IMR-90 (cell line): ENCODE measurements at regions not wholly inside any gene's neighbourhood (a gene's known extent, or its start where the extent isn't known, plus 50 kb on each side); places are given as distances from the start of the nearest gene placed in this dataset.

Experiments
- ATAC-seq: fragments of 200-7000 bp; cut with Tn5 transposase; 2 replicates; pipeline ENCODE4 v1.9.1; 2020; ENCODE audit warnings: low read depth, mild to moderate bottlenecking, moderate library complexity
- BruUV-seq: library from RNA; stranded (reverse); fragments of 400-500 nt; replicated peaks from 2 replicates; lab custom pipeline; 2021; lab: Mats Ljungman, UMichigan
- CTCF ChIA-PET: fragments of 300-600 bp; formaldehyde crosslinking; extraction: SDS; loops from one replicate; lab custom pipeline; 2021; ENCODE audit warnings: antibody characterized with exemption; lab: Yijun Ruan, JAX
- POLR2A ChIA-PET: fragments of 300-600 bp; sonication (Branson Sonifier 250); formaldehyde crosslinking; loops from one replicate; lab custom pipeline; 2022; ENCODE audit warnings: antibody characterized with exemption; ENCODE audit not compliant: unreplicated experiment; lab: Charles Lee
- DNase-seq: peaks from one replicate; pipeline ENCODE4 v3.0.0; 2013
- H2AFZ ChIP-seq: replicated peaks from 2 replicates; pipeline ENCODE3; 2013; ENCODE audit warnings: low read length, mild to moderate bottlenecking; ENCODE audit not compliant: poor library complexity
- H2AK5ac ChIP-seq: 2 replicates; pipeline ENCODE4 v1.6.1; 2013; ENCODE audit warnings: low read depth, low read length, inconsistent platforms
- H2AK9ac ChIP-seq: replicated peaks from 2 replicates; pipeline ENCODE3; 2013; ENCODE audit warnings: mild to moderate bottlenecking, low read depth, low read length, moderate library complexity; ENCODE audit not compliant: poor library complexity
- H2BK120ac ChIP-seq: 2 replicates; pipeline ENCODE4 v1.6.1; 2013; ENCODE audit warnings: low read depth, low read length, inconsistent platforms
- H2BK15ac ChIP-seq: 3 replicates; pipeline ENCODE4 v1.6.1; 2013; ENCODE audit warnings: low read depth, low read length, inconsistent platforms
- H2BK20ac ChIP-seq: 2 replicates; pipeline ENCODE4 v1.6.1; 2013; ENCODE audit warnings: low read depth, mild to moderate bottlenecking, inconsistent platforms, low read length, moderate library complexity
- H2BK5ac ChIP-seq: 2 replicates; pipeline ENCODE4 v1.6.1; 2013; ENCODE audit warnings: mild to moderate bottlenecking, low read depth, low read length, inconsistent platforms; ENCODE audit not compliant: poor library complexity, severe bottlenecking
- H3K14ac ChIP-seq: replicated peaks from 2 replicates; pipeline ENCODE4 v1.6.1; 2013; ENCODE audit warnings: low read depth, low read length, inconsistent platforms
- H3K18ac ChIP-seq: 2 replicates; pipeline ENCODE4 v1.6.1; 2013; ENCODE audit warnings: low read depth, low read length, control low read depth
- H3K23ac ChIP-seq: 2 replicates; pipeline ENCODE4 v1.6.1; 2013; ENCODE audit warnings: low read depth, low read length, inconsistent platforms
- H3K27ac ChIP-seq: 2 replicates; pipeline ENCODE4 v1.5.1; 2013; ENCODE audit warnings: mild to moderate bottlenecking, control low read depth, low read length; ENCODE audit not compliant: insufficient read depth
- H3K27me3 ChIP-seq: 2 replicates; pipeline ENCODE4 v1.6.1; 2013; ENCODE audit warnings: low read length; ENCODE audit not compliant: control insufficient read depth, insufficient read depth
- H3K36me3 ChIP-seq: 2 replicates; pipeline ENCODE4 v1.6.1; 2013; ENCODE audit warnings: low read length, mixed read lengths; ENCODE audit not compliant: control insufficient read depth, insufficient read depth
- H3K4ac ChIP-seq: 2 replicates; pipeline ENCODE4 v1.6.1; 2013; ENCODE audit warnings: low read depth, low read length, inconsistent platforms
- H3K4me1 ChIP-seq: 2 replicates; pipeline ENCODE4 v1.6.1; 2013; ENCODE audit warnings: low read length, mixed read lengths; ENCODE audit not compliant: control insufficient read depth, insufficient read depth
- H3K4me2 ChIP-seq: 2 replicates; pipeline ENCODE4 v1.6.1; 2013; ENCODE audit warnings: low read depth, mild to moderate bottlenecking, control low read depth, low read length, moderate library complexity
- H3K4me3 ChIP-seq: 2 replicates; pipeline ENCODE4 v1.5.1; 2013; ENCODE audit warnings: low read depth, mild to moderate bottlenecking, control low read depth, low read length, moderate library complexity; ENCODE audit not compliant: insufficient read depth
- H3K56ac ChIP-seq: 2 replicates; pipeline ENCODE4 v1.6.1; 2013; ENCODE audit warnings: low read length, inconsistent platforms; ENCODE audit not compliant: insufficient read depth; ENCODE audit errors: extremely low read depth
- H3K79me1 ChIP-seq, 2 experiments: 2 replicates each; pipeline ENCODE4 v1.6.1; 2013; ENCODE audit warnings: low read length in 2 of 2, inconsistent platforms in 1 of 2, low read depth in 1 of 2
- H3K9ac ChIP-seq: 2 replicates; pipeline ENCODE4 v1.6.1; 2013; ENCODE audit warnings: low read depth, low read length, control low read depth
- H3K9me1 ChIP-seq: 2 replicates; pipeline ENCODE4 v1.6.1; 2013; ENCODE audit warnings: low read length, inconsistent platforms; ENCODE audit not compliant: insufficient read depth
- H3K9me3 ChIP-seq: 2 replicates; pipeline ENCODE4 v1.6.1; 2013; ENCODE audit warnings: low read length; ENCODE audit not compliant: control insufficient read depth, insufficient read depth
- H4K20me1 ChIP-seq: 2 replicates; pipeline ENCODE4 v1.6.1; 2013; ENCODE audit warnings: low read length, inconsistent platforms; ENCODE audit not compliant: insufficient read depth
- H4K5ac ChIP-seq: 2 replicates; pipeline ENCODE4 v1.6.1; 2013; ENCODE audit warnings: mild to moderate bottlenecking, low read depth, low read length, control low read depth
- H4K8ac ChIP-seq, 2 experiments: 2 replicates each; pipeline ENCODE4 v1.6.1; 2013; ENCODE audit warnings: low read depth in 2 of 2, low read length in 2 of 2, control low read depth in 1 of 2, inconsistent platforms in 1 of 2
- H4K91ac ChIP-seq: 2 replicates; pipeline ENCODE4 v1.6.1; 2013; ENCODE audit warnings: low read depth, low read length, inconsistent platforms; ENCODE audit not compliant: insufficient read depth
- NFE2L2 ChIP-seq: fragments of 150-350 bp; IDR thresholded peaks from 2 replicates; pipeline ENCODE4 v1.6.1; 2016; ENCODE audit warnings: low read depth, mild to moderate bottlenecking, low read length
- POLR2A ChIP-seq: IDR thresholded peaks from 2 replicates; pipeline ENCODE4 v1.6.1; 2012; ENCODE audit warnings: mild to moderate bottlenecking, low read depth, low read length
- RFX5 ChIP-seq: IDR thresholded peaks from 2 replicates; pipeline ENCODE4 v1.8.0; 2012; ENCODE audit warnings: low read depth, mild to moderate bottlenecking, low read length, moderate library complexity
- WGBS, 2 experiments: methylation state at CpG; one replicate each; pipeline versions ENCODE4 v1.1.5 to v1.1.7; 2013; ENCODE audit warnings: missing lambda C conversion rate in 2 of 2; ENCODE audit not compliant: insufficient read length in 1 of 2; ENCODE audit errors: extremely low coverage in 2 of 2; 5-methylcytosine and 5-hydroxymethylcytosine counted together
- dilution Hi-C: fragments of 300-500 bp; cut with HindIII; formaldehyde crosslinking; loops from one replicate; pipeline ENCODE4 v1.14.3; 2018; ENCODE audit warnings: low sequenced_read_pairs; ENCODE audit not compliant: unreplicated experiment
- in situ Hi-C: fragments of 300-500 bp; cut with MboI; formaldehyde crosslinking; loops from 3 replicates; pipeline ENCODE4 v1.14.3; 2019; ENCODE audit warnings: low sequenced_read_pairs, inconsistent platforms, mixed read lengths
- intact Hi-C: fragments of 100-400 bp; cut with micrococcal nuclease; formaldehyde crosslinking; loops from 2 replicates; pipeline ENCODE4 v1.10.0; 2022
- TF ChIP-seq, protein P1 (sequence below): conservative IDR thresholded peaks from 2 replicates; pipeline ENCODE4 v1.5.1; 2012; ENCODE audit warnings: mild to moderate bottlenecking, low read depth, low read length, improper control_type of control experiment

DNA sequence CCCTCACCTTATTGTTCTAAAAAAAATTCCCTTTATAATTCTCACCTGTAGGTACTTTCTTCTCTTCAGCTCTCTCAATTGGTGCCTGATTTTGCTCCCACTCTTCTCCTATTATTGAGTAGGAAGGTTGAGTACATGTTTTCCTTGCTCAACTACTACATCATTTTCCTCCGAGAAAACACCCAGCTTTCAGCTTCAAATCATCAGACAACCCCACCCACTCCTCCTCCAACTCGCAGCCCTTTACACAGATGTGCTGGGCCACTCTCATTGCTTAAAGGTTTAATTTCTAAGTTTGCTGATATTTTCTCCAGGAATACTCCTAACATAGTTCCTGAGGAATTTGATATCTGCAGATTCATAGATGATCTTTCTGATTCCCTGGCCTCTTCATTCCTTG is 734.4 kb upstream of the ZEB2 start:
- H3K9ac ChIP-seq = no peak overlapping the region
- H4K91ac ChIP-seq = no peak overlapping the region
- H3K79me1 ChIP-seq = no peaks in the 10 kb centered on the region
- H3K9me3 ChIP-seq = no peaks in the 10 kb centered on the region
- no peak for ATAC-seq
- no peak overlapping the region for H3K14ac ChIP-seq
- H3K27ac ChIP-seq = no peak overlapping the region
- in situ Hi-C loops (no loop called here), intact Hi-C loops (no loop called here), dilution Hi-C loops (no loop called here)
- H3K4ac ChIP-seq = no peak overlapping the region
- H2BK120ac ChIP-seq = no peak overlapping the region
- ChIA-PET POLR2A (no interaction called here), CTCF (no interaction called here)
- no peak overlapping the region for H2AK9ac ChIP-seq
- H4K5ac ChIP-seq = no peak overlapping the region
- H3K56ac ChIP-seq = no peak overlapping the region
- H2BK5ac ChIP-seq = no peak overlapping the region
- DNase-seq = no peak
- BruUV-seq = no TSS peak
- H2BK15ac ChIP-seq = no peak overlapping the region
- H2AK5ac ChIP-seq = no peak overlapping the region
- no peak overlapping the region for H2AFZ ChIP-seq
- no peak overlapping the region for H3K4me3 ChIP-seq
- H3K36me3 ChIP-seq = no peaks in the 10 kb centered on the region
- no peak overlapping the region for H3K18ac ChIP-seq
- WGBS, 2 experiments = no CpG with 5 or more reads among the region's 2 CpGs
- no peak overlapping the region for H3K23ac ChIP-seq
- no peak overlapping the region for H4K8ac ChIP-seq
- H3K9me1 ChIP-seq = no peaks in the 10 kb centered on the region
- H3K4me2 ChIP-seq = no peak overlapping the region
- no peaks in the 10 kb centered on the region for H3K27me3 ChIP-seq
- H3K4me1 ChIP-seq = no peaks in the 10 kb centered on the region
- no peaks in the 10 kb centered on the region for H4K20me1 ChIP-seq
- no peak overlapping the region for H2BK20ac ChIP-seq
- TF ChIP-seq RFX5 (no peak), NFE2L2 (no peak), POLR2A (no peak)
- TF ChIP-seq, protein P1, sequence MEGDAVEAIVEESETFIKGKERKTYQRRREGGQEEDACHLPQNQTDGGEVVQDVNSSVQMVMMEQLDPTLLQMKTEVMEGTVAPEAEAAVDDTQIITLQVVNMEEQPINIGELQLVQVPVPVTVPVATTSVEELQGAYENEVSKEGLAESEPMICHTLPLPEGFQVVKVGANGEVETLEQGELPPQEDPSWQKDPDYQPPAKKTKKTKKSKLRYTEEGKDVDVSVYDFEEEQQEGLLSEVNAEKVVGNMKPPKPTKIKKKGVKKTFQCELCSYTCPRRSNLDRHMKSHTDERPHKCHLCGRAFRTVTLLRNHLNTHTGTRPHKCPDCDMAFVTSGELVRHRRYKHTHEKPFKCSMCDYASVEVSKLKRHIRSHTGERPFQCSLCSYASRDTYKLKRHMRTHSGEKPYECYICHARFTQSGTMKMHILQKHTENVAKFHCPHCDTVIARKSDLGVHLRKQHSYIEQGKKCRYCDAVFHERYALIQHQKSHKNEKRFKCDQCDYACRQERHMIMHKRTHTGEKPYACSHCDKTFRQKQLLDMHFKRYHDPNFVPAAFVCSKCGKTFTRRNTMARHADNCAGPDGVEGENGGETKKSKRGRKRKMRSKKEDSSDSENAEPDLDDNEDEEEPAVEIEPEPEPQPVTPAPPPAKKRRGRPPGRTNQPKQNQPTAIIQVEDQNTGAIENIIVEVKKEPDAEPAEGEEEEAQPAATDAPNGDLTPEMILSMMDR = no peak
